ENCODE measurements at regions not wholly inside any gene's neighbourhood (a gene's known extent, or its start where the extent isn't known, plus 50 kb on each side); places are given as distances from the start of the nearest gene placed in this dataset.
"Not testable (repeated sequence)": the region's sequence is repeated elsewhere in the genome, so short reads cannot be mapped to it uniquely, and the experiment has no call there.

DNA sequence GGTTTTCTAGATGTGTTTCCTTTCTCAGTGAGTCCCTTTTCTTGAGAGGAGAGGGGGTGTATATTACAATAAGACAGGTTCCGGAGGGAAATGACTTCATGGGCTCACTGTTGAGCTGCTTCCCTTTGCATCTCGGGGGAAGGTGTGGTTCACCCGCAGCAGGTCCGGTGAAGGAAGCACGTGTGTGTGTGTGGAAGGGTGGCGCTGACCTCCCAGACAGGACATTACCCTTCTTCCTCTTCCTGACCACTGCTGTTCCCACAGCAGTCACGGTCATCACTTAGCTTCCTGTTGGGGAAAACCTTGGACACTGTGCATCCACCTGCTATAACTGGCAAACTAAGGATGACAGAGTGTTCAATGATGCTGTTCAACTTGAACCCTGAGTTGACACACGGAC, 83.6 kb downstream of the PLEKHG1 start:
- DNase-seq (ENCODE audit: low spot score): no peak

DNA sequence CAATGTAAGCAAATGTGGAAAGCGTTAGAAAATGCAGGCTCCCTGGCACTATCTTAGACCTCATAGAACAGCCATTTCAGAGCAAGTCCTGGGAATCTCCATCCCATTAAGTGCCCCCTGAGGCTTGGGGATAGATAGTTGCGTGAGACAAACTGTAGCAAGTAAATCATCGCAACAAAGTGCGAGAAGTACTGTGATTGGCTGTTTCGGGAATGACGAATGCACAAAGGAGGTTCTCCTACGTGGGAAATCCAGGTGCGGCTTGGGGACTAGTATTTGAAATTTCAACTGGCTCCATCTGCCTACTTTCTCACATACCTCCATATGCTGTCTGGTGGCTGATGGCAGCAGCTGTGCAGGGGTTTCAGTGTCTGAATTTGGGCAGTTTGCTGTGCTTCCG, 84.5 kb downstream of the PLEKHG1 start:
- DNase-seq (ENCODE audit: low spot score): no peak

DNA sequence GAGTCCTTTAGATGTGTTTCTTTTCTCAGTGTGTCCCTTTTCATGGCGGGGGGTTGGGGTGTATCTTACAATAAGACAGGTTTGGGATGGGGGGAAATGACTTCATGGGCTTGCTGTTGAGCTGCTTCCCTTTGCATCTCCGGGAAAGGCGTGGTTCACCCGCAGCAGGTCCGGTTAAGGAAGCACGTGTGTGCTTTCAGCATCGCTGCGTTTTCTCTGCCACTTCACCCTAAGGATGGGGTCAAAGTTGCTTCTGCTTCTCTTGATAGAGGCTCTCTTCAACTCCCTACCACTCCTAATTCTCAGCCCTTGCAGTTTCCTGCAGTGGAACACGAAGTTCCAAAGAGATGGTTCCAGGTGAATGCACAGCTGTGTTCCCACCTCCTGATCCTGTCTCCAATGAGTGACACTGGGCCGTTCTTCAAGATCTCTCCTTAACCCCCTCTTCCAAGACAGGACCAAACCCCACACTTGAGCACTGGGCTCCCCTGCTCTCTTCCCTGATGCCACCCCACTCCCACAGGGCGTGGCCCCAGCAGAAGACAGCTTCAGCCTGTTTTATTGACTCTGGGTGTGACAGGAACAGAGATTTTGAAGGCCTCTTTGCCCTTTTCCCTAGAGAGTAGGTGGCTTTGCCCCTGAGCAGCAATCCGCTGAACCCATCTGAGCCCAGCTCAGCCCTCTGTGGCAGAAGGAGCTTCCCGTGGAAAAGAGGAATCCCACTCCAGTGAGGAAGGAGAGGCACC, 85.2 kb downstream of the PLEKHG1 start:
- DNase-seq (ENCODE audit: low spot score): no peak

DNA sequence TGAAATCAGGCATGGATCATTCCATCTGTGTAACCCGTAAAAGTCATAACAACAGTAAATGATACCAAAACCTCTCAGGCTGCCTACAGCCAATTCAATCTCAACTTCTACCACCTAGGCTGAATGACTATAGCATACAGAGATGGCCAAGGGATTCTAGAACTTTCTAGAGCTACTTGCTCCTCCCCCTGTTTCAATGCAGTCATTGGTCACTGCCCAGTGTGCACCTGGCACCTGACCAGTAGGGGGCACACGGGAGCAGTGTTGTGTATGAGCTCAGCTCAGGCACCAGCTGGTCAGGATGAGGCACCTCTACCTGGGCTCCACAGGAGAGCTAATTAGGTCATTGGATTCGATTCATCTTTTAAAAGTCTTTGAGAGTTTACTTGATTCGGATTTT, 86.2 kb downstream of the PLEKHG1 start:
- peak; percentile 62 for DNase-seq (ENCODE audit: low spot score)

DNA sequence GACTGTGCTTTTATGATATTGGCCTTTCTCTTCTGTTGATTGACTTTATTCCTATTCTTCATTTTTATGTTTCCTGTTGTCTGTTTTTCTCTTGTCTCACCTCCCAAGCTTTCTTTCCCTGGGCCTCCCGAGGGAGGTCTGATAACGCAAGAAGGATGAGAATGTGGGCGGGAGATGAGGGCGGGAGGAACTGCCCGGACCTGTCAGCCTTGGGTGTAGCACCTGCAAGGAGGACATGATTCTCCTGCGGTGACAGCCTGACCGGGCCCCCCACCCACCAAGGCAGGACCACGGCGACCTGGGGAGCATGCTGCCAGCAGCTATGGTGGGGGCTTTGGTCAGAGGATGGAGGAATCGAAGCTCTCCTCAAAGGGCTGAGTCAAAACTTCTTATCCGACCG, 86.9 kb downstream of the PLEKHG1 start:
- no peak for DNase-seq (ENCODE audit: low spot score)

DNA sequence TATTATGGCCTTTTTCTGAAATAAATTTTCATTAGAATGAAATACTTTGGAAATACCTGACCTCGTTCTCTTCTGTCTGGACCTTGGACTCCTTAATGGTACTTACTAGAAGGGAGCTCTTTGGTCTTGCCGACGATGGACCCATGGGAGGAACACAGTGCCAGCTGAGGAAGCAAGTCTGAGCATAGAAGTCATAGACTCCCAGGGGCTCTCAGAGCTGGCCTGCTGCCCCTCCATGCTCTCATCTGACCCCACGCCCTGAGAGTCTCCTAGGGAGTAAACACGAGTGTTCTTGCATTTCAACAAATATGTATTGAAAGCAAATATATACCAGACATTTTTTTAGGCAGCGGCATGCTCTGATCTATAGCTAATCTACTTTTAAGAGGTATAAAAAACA, 87.8 kb downstream of the PLEKHG1 start:
- DNase-seq (ENCODE audit: low spot score): no peak

DNA sequence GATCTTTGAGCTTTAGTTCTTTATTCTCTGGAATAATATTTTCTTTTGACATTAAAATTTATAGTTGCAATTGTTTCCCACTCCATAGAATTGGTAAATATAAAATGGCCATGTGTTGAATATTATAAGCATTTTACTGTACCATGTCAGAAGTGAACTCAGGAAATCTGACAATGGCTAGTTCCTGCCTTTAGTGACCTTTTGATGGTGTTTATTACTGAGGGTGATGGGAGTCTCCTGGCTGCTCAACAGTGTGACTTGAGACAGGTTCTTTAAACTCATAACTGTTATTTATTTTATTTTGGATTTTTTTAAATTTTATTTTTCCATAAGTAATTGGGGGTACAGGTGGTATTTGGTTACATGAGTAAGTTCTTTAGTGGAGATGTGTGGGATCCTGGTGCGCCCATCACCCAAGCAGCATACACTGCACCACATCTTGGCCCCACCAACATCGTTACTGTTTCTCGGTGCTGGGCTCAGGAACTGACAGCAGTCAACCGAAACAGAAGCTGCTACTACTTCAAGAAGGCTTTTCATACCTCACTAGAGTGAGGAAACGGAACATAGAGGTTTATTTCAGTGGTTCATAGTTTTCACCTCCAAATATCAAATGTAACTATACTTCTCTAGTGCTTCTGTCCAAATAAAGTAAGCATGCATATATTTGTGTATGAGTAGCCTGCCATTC, 90.4 kb downstream of the PLEKHG1 start:
- DNase-seq (ENCODE audit: low spot score): peak; percentile 49

DNA sequence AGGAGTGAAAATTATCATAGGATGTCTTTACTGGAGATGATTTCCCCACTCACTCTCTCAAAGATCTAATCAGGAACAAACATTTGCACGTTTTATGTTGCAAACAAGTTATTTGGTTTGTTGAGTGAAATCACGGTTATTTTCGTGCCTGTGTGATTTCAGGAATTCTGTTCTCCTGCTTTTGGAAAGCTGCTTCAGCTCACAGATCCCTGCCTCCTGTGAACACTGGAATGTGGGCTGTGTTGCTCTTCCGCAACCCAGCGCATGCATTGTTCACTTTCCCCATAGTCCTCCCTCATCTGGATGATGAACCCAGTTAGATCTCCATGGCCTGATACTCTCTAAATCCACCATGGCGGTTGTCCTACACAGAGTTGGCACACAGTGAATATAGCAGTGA, 91.0 kb downstream of the PLEKHG1 start:
- no peak for DNase-seq (ENCODE audit: low spot score)

DNA sequence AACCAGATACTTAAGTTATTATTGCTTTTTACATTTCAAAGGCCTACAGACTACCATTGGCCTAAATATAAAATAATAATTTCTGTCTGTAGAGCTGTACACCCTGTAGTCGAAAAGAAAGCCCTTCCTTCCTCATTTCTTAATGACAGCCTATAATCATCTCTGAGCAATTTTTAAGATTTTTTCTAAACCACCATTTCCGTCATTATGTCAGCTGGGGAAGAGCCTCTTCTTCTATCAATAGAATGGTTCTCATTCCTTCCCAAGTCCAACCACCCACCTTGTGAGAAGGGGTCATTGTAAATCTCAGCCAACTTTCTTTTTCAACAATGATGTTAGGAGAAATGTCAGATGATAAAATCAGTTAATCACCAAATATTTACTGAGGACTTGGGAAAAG, 91.8 kb downstream of the PLEKHG1 start:
- DNase-seq (ENCODE audit: low spot score): peak; percentile 53

DNA sequence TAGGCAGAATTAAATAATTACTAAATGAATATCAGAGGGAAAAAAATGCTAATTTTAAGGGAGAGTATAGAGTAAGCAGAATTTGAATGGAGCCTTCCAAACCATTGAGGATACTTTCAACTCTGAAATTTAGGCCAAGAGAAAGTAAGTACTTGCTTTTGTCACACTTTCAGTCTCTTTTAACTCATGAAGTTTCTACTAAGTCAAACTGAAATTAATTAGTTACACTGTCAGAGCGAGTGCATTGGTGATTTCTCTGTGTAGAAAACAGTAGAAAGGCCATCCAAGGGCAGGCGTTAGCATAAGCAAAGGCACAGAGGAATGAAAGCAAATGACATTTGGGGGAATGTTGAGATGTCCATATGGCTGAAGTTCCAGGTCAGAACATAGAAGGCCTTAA, 92.9 kb downstream of the PLEKHG1 start:
- DNase-seq (ENCODE audit: low spot score): no peak

DNA sequence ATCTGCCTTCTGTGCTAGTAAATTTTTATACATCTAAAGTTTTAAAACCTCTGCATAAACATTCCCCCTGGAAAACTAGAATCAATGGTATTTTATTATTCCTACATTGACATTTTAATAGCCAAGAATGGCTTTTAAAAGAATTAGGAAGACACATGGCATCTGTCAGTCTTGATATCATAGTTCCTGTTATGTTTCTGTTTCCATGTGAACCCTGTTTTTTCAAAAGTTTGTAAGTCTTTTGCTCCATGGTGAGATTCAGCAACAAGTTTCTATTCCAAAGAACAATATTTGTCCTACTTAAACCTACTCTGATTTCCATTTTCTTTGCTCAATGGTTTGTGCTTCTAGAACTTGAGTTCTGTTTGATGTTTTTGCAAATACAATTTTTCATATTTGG, 95.2 kb downstream of the PLEKHG1 start:
- DNase-seq (ENCODE audit: low spot score): peak; percentile 22

DNA sequence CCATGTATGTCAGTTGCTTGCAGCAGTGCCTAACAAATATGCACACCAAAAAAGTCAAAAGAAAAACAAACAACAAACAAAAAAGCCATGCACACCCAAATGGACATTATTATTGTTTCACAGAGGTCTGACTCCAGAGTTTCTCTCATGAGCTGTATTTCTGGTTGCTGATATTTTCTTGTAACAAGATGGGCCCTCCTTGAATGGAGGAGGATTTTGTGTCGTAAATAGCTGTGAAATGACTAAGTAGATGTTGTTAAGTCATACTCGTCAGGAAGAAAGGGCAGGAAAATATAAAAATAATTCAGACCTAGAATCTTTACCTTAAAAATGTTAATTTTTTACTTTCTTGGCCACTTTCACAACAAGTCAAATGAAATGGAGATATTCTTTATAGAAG, 96.0 kb downstream of the PLEKHG1 start:
- DNase-seq (ENCODE audit: low spot score): no peak

DNA sequence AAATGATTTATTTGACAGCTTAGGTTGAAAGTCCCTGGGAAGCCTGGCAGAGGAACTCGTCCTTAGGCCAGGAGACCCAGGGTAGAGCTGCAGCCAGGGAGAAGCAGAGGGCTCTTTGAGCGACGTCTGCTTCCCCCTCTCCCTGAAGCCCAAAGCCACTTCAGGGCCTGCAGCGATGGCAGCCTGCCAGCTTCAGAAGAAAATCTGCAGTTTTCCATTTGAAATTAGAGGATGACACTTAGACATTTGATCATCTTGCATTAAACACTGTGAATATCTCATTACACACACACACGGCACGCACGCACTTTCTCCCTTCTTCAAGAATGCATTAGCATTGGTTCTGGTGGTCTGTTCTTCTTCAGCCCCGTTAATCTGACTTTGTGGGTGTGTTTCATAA, 96.5 kb downstream of the PLEKHG1 start:
- DNase-seq (ENCODE audit: low spot score): no peak

DNA sequence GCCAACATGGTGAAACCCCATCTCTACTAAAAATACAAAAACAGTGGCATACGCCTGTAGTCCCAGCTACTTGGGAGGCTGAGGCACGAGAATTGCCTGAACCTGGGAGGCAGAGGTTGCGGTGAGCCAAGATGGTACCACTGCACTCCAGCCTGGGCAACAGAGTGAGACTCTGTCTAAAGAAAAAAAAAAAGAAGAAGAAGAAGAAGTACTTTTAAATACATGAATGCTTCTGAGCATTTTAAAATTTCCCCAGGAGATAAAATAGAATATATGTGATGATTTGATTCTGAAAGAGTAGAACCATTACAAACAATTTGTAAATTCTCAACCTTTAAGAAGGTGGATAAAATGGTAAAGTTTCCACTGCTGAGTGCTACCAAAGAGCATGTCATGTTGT, 97.2 kb downstream of the PLEKHG1 start:
- not testable (repeated sequence) for DNase-seq (ENCODE audit: low spot score)

DNA sequence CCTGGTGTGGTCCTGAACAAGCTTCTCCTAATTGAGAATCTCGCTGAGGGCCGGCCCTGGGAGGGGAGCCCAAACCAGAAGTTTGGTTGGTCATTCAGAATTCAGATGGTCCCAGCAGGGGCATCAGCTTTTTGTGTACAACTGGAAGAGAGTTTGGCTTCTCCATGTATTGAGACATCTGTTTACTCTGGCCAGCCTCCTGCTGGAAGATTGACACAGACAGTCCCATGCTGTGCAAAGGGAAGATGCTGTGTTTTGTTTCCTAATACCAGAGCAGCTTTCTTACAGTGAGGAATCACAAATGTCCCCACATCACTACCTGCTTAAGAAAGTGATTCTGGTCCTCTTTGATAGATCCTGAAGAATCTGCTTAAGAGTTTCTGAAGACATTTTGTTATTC, 97.8 kb downstream of the PLEKHG1 start:
- no peak for DNase-seq (ENCODE audit: low spot score)

DNA sequence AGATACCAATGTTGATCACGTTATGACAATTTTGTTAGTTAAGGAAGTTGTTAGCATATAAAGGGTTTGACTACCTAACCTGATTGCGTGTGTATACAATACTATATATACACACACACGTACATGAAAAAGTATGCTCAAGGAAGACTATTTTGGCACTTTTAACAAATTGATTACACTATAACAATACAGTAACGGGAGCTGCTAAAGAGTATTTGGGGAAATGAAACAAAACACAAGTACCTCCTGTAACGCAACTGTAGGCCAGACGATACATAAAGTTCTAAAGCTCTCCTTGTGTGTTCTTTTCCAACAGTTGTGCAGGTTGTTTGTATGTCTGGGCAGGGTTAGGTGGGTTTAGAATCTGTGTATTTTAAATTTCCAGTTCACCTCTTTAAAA, 98.7 kb downstream of the PLEKHG1 start:
- peak; percentile 49 for DNase-seq (ENCODE audit: low spot score)

DNA sequence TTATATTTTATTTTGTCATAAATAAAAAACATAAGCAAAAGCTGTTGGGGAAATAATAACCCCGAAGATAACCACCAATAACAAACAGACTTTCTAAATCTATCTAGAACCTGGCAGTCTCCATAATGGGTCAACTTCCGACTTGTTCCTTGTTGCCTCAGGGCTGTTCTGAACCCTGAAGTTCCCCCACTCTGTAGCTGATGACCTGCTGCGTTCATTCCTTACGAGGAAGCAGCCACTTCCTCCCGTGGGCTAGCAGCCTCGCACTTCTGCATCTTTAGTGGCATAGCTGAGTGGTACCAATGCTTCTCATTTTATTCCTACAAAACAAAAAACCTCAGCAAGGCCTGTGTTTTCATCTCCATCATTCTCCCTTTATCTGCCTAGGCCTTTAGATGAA, 103.0 kb downstream of the PLEKHG1 start:
- no peak for DNase-seq (ENCODE audit: low spot score)

DNA sequence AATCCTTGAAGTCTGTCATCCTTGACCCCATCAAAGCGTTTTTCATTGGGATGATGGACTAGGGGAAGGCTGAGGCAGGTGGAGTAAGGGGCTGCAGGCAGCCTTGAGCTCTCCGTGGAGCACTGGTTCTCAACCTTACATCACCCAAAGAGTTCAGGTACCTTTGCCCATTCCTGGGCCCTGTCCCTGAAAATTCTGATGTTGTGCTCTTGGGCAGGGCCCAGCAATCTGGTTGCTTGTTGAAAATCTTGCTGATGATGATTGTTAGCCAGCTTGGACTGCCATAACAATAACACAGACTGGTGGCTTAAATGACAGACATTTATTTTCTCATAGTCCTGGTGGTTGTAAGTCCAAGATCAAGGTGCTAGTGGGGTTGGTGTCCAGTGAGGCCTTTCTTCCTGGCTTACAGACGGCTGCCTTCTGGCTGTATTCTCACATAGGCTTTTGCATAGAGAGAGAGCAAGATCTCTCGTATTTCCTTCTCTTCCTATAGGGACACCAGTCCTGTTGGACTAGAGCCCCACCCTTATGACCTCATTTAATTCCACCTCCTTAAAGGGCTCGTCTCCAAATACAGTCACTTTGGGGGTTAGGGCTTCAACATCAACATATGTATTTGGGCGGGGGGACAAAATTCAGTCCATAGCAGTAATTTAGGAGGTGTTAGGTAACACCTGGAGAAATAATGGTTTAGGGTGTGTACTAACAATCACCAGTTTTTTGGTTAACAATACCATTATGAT, 104.9 kb downstream of the PLEKHG1 start:
- DNase-seq (ENCODE audit: low spot score): no peak

DNA sequence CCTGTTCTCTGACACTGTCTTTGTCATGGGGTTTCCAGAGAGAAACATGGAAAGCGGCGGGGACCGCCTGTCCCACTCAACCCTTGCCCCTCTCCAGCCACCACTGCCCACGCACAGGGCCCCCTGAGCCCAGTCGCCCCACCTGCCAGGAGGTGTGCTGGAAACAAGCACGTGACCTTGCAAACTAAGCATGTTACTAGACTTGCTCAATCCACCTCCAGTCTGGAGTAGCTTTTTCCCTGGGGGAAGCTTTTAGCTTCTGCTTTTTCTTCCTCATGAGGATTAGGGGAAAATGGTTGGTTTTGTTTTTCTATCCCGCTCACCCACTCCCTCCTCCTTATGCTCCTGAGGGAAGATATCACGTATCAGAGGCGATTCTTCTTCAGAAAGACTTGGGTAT, 105.7 kb downstream of the PLEKHG1 start:
- no peak for DNase-seq (ENCODE audit: low spot score)

DNA sequence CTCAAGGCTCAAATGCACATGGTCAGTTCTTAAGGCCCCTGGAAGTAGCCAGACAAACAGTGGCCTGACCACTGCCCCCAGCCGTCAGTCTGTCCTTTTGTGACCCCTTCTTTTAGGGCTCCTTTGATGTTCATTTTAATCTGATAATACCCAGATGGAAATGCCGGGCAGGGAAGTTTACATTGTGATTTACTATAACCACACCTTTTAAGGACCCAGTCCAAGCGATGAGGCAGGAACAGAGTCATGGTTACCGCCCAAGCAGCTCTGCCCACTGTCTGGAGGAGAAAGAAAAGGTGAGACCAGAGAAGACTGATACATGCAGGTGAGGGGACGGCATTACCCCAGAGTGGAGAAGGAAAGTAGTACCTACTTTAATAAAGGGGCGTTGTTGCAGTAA, 110.6 kb downstream of the PLEKHG1 start:
- no peak for DNase-seq (ENCODE audit: low spot score)

DNA sequence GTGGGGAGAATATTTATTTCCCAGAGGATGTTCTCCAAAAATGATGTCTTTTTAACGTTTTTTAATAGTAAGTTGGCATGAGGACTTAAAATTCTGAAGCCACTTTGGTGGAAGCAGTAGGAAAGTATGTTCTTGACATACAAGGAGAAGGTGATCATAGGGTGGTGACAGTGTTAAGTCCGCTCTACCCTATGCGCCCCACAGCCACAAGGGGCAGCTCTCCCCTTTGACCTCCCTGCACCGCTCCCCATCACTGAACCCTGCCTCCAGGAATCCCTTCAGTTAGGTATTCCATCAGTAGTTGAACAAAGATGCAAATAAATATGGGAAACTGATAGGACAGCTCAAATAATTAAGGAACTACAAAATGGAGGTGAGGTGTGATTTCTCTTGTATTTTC, 111.4 kb downstream of the PLEKHG1 start:
- DNase-seq (ENCODE audit: low spot score): no peak

DNA sequence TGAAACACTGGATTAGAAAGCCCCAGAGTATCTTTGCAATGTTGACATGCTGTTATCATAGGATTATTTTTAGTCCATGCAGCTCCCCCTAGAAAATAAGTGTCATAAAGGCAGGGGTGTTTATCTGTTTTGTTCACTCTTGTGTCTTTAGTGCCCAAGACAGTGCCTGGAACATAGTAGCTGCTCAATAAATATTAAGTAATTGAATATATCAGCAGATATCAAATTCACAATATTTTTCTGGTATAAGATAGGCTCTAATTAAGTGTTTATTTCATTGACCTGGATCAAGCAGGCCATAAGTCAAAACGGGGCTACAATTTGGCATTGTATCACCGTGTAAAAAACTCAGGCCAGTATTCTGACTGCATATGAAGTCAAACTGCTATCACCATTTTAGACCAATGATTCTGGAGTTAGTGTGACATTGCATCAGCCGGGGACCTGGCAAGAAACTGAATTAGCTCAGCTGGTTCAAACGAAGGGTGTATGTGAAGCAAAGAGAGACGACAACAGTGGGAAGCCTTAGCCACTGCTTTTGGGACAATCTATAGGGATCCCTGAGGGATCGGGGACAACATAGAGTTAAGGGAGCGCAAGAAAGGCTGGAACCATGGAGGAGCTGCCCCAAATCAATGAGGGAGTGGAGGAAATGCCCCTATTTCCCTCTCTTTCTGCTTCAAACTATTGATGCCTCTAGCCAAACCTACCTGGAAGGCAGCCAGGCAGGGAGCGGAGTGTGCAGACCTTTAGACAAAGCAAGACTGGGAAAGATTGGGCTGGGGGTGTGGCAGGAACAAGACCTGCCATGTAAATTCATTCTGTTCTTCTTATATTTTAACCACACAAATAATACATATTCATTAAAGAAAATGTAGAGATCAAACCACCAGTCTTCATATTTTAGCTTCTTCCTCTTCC, 112.2 kb downstream of the PLEKHG1 start:
- DNase-seq (ENCODE audit: low spot score): no peak
